ENCODE measurements at regions not wholly inside any gene's neighbourhood (a gene's known extent, or its start where the extent isn't known, plus 50 kb on each side); places are given as distances from the start of the nearest gene placed in this dataset.
A peak's percentile ranks its signal among the peaks of the same experiment; 100 is the strongest.

DNA sequence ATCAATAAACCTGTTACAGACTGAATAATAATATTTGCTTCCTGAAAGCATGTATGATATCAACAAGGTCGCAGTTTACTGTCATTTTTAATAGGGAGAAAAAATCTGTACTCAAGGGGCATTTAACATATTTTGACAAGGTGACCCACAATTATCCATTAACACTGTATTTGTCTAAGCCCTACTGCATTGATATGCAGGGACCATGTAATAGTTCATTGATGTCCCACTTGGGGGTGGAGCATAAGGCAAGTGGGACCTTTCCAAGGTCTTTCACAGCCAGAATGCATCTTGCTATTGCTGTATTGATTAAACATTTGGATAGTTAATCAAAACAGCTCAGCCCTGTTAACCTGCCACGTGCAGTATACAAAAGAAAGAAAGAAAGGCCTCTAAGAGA is 502.0 kb downstream of the NR2F1-AS1 start:
- Histone ChIP-seq H3K4me3 (replicated peaks in 1 of 3) (no peak overlapping the region), H3K27ac (no peak overlapping the region), H3K9me3 (no peaks in the 10 kb centered on the region), H3K27me3 (no peaks in the 10 kb centered on the region), H3K36me3 (no peaks in the 10 kb centered on the region), H3K4me1 (no peaks in the 10 kb centered on the region)
- intact Hi-C loops (cut with DNase I) = no loop called here
- no peak for DNase-seq
- no peak for TF ChIP-seq POLR2A (IDR thresholded peaks at IDR 0.05)
- TF ChIP-seq, protein P1, sequence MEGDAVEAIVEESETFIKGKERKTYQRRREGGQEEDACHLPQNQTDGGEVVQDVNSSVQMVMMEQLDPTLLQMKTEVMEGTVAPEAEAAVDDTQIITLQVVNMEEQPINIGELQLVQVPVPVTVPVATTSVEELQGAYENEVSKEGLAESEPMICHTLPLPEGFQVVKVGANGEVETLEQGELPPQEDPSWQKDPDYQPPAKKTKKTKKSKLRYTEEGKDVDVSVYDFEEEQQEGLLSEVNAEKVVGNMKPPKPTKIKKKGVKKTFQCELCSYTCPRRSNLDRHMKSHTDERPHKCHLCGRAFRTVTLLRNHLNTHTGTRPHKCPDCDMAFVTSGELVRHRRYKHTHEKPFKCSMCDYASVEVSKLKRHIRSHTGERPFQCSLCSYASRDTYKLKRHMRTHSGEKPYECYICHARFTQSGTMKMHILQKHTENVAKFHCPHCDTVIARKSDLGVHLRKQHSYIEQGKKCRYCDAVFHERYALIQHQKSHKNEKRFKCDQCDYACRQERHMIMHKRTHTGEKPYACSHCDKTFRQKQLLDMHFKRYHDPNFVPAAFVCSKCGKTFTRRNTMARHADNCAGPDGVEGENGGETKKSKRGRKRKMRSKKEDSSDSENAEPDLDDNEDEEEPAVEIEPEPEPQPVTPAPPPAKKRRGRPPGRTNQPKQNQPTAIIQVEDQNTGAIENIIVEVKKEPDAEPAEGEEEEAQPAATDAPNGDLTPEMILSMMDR (IDR thresholded peaks at IDR 0.05) = no peak
- WGBS, 2 donors = 64 to 67% methylated on average over 2 of the region's 2 CpGs

DNA sequence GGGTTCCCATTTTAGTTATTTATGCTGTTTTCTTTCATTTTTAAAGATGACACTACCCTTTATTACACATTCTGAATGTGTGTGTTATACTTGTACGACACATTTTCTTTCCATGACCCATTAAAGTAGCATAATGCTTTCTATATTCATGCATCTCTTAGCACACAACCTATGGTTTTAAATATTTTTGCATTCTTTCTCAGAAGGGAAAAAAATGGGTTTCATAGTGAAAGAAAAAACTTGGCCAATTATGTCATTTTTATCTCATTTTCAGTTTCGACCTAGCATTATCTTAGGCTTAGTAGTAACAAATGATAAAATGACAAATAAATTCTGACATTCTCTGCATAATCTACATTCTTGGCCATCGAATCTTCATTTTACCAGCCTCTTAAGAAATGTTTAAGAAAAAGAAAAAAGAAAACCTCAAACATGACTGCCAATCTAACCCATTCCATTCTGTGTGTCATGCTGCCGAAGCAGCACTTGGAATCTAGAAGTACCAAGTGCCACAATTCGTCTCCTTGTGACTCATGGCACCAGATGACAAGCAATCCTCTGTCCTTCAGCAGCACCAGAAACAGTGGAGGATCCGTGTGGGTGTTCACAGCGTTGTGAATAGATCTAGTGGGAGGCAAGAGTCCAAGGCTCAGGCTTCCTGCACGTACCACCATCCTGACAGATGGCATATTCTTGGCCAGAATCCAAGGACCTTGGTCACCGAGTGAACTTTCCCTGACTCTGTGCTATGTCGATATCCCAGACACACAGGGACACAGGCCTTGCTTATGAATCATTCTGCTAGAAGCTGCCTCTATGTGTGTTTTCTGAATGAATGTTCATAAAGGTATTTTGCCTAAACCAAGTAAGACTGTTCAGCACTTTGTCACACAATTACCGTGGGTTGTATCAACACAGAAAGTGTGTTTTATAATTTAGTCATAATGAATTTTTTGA is 502.7 kb downstream of the NR2F1-AS1 start:
- Histone ChIP-seq H3K27me3 (no peaks in the 10 kb centered on the region), H3K27ac (no peak overlapping the region), H3K4me1 (no peaks in the 10 kb centered on the region), H3K4me3 (replicated peaks in 1 of 3) (no peak overlapping the region), H3K9me3 (no peaks in the 10 kb centered on the region), H3K36me3 (no peaks in the 10 kb centered on the region)
- DNase-seq = peak in 1 of 2 donors; percentile 2
- WGBS, 2 donors = 66 to 70% methylated on average over 11 of the region's 11 CpGs
- intact Hi-C loops (cut with DNase I) = no loop called here
- no peak for TF ChIP-seq POLR2A (IDR thresholded peaks at IDR 0.05)
- TF ChIP-seq, protein P1 (IDR thresholded peaks at IDR 0.05) = no peak

GRCh38 chr5:93076566-93076965 is 504.5 kb downstream of the NR2F1-AS1 start:
- no peaks in the 10 kb centered on the region for H3K4me1 ChIP-seq
- no peaks in the 10 kb centered on the region for H3K9me3 ChIP-seq
- no peaks in the 10 kb centered on the region for H3K36me3 ChIP-seq
- no peak for DNase-seq
- H3K4me3 ChIP-seq (replicated peaks in 1 of 3) = no peak overlapping the region
- no peaks in the 10 kb centered on the region for H3K27me3 ChIP-seq
- no peak for TF ChIP-seq POLR2A (IDR thresholded peaks at IDR 0.05)
- TF ChIP-seq, protein P1 (IDR thresholded peaks at IDR 0.05) = no peak
- WGBS, 2 donors = 95 to 97% methylated on average over 4 of the region's 4 CpGs
- intact Hi-C loops (cut with DNase I) = no loop called here
- H3K27ac ChIP-seq = no peak overlapping the region

GRCh38 chr5:93076096-93076495 is 504.9 kb downstream of the NR2F1-AS1 start:
- no peak for DNase-seq
- H3K27ac ChIP-seq = no peak overlapping the region
- intact Hi-C loops (cut with DNase I) = no loop called here
- no peaks in the 10 kb centered on the region for H3K4me1 ChIP-seq
- no peaks in the 10 kb centered on the region for H3K9me3 ChIP-seq
- H3K36me3 ChIP-seq = no peaks in the 10 kb centered on the region
- H3K4me3 ChIP-seq (replicated peaks in 1 of 3) = no peak overlapping the region
- TF ChIP-seq, protein P1 (IDR thresholded peaks at IDR 0.05) = no peak
- TF ChIP-seq POLR2A (IDR thresholded peaks at IDR 0.05) = no peak
- no peaks in the 10 kb centered on the region for H3K27me3 ChIP-seq
- 92 to 93% methylated on average over 2 of the region's 2 CpGs for WGBS, 2 donors

GRCh38 chr5:93073547-93073946 is 507.5 kb downstream of the NR2F1-AS1 start:
- WGBS, 2 donors = 94 to 95% methylated on average over 4 of the region's 4 CpGs
- no peak overlapping the region for H3K27ac ChIP-seq
- intact Hi-C loops (cut with DNase I) = no loop called here

More at GRCh38 chr5:93073547-93073946, 507.5 kb downstream of the NR2F1-AS1 start:
- Histone ChIP-seq H3K4me3 (replicated peaks in 1 of 3) (no peak overlapping the region), H3K36me3 (no peaks in the 10 kb centered on the region), H3K9me3 (no peaks in the 10 kb centered on the region), H3K27me3 (no peaks in the 10 kb centered on the region), H3K4me1 (no peaks in the 10 kb centered on the region)
- TF ChIP-seq POLR2A (IDR thresholded peaks at IDR 0.05) = no peak
- TF ChIP-seq, protein P1 (IDR thresholded peaks at IDR 0.05) = no peak
- DNase-seq = no peak

Data from thyroid gland (tissue), 4 donors.